ENCODE measurements at regions not wholly inside any gene's neighbourhood (a gene's known extent, or its start where the extent isn't known, plus 50 kb on each side); places are given as distances from the start of the nearest gene placed in this dataset.

- no peak for TF ChIP-seq CTCF (IDR thresholded peaks at IDR 0.05; ENCODE audit: low read length)
- TF ChIP-seq EZH2 (optimal IDR thresholded peaks at IDR 0.05; ENCODE audit: low read depth, low read length): no peak
- TF ChIP-seq EZH2phosphoT487 (IDR thresholded peaks at IDR 0.05; ENCODE audit: low read length): no peak
- no peak overlapping the region for H3K9ac ChIP-seq (ENCODE audit: low read length)
- no peaks in the 10 kb centered on the region for H3K4me1 ChIP-seq (ENCODE audit: low read length)
- H2AFZ ChIP-seq (ENCODE audit: low read length): no peak overlapping the region
- no peaks in the 10 kb centered on the region for H3K79me2 ChIP-seq (ENCODE audit: low read length)
- no peak overlapping the region for H3K4me3 ChIP-seq (ENCODE audit: low read length)
- no peak for DNase-seq
- H4K20me1 ChIP-seq (ENCODE audit: insufficient read depth, low read length): no peaks in the 10 kb centered on the region
- no peaks in the 10 kb centered on the region for H3K27me3 ChIP-seq (replicated peaks; ENCODE audit: insufficient read depth, low read length)
- no peak overlapping the region for H3K4me2 ChIP-seq (ENCODE audit: low read depth, low read length)
- no peaks in the 10 kb centered on the region for H3K36me3 ChIP-seq (replicated peaks; ENCODE audit: insufficient read depth, low read length)
- H3K27ac ChIP-seq (ENCODE audit: low read length): no peak overlapping the region
- no peaks in the 10 kb centered on the region for H3K9me2 ChIP-seq (replicated peaks; ENCODE audit: insufficient read depth, low read length)
- no peaks in the 10 kb centered on the region for H3F3A ChIP-seq (ENCODE audit: insufficient read depth, low read length)
- no peaks in the 10 kb centered on the region for H3K9me3 ChIP-seq (replicated peaks; ENCODE audit: insufficient read depth, low read length)
Observed at GRCh38 chr3:99021466-99021865, 120.0 kb upstream of the DCBLD2 start.

GRCh38 chr3:99016452-99016851 is 115.0 kb upstream of the DCBLD2 start:
- Histone ChIP-seq H3K4me3 (ENCODE audit: low read length) (no peak overlapping the region), H3K9me2 (replicated peaks; ENCODE audit: insufficient read depth, low read length) (no peaks in the 10 kb centered on the region), H3K9ac (ENCODE audit: low read length) (no peak overlapping the region), H3K9me3 (replicated peaks; ENCODE audit: insufficient read depth, low read length) (no peaks in the 10 kb centered on the region), H3K79me2 (ENCODE audit: low read length) (no peaks in the 10 kb centered on the region), H3K27me3 (replicated peaks; ENCODE audit: insufficient read depth, low read length) (no peaks in the 10 kb centered on the region), H3F3A (ENCODE audit: insufficient read depth, low read length) (no peaks in the 10 kb centered on the region), H3K4me2 (ENCODE audit: low read depth, low read length) (no peak overlapping the region), H2AFZ (ENCODE audit: low read length) (no peak overlapping the region), H3K4me1 (ENCODE audit: low read length) (no peaks in the 10 kb centered on the region), H3K36me3 (replicated peaks; ENCODE audit: insufficient read depth, low read length) (no peaks in the 10 kb centered on the region), H3K27ac (ENCODE audit: low read length) (no peak overlapping the region), H4K20me1 (ENCODE audit: insufficient read depth, low read length) (no peaks in the 10 kb centered on the region)
- TF ChIP-seq EZH2 (optimal IDR thresholded peaks at IDR 0.05; ENCODE audit: low read depth, low read length): no peak
- TF ChIP-seq CTCF (IDR thresholded peaks at IDR 0.05; ENCODE audit: low read length): no peak
- no peak for TF ChIP-seq EZH2phosphoT487 (IDR thresholded peaks at IDR 0.05; ENCODE audit: low read length)
- no peak for DNase-seq

GRCh38 chr3:99013777-99014315 is 112.4 kb upstream of the DCBLD2 start:
- Histone ChIP-seq H3F3A (ENCODE audit: insufficient read depth, low read length) (no peaks in the 10 kb centered on the region), H2AFZ (ENCODE audit: low read length) (no peak overlapping the region)

More at GRCh38 chr3:99013777-99014315, 112.4 kb upstream of the DCBLD2 start:
- Histone ChIP-seq H3K27ac (ENCODE audit: low read length) (no peak overlapping the region), H3K36me3 (replicated peaks; ENCODE audit: insufficient read depth, low read length) (no peaks in the 10 kb centered on the region), H3K9me2 (replicated peaks; ENCODE audit: insufficient read depth, low read length) (no peaks in the 10 kb centered on the region), H3K4me1 (ENCODE audit: low read length) (no peaks in the 10 kb centered on the region), H3K9ac (ENCODE audit: low read length) (no peak overlapping the region), H3K79me2 (ENCODE audit: low read length) (no peaks in the 10 kb centered on the region), H3K9me3 (replicated peaks; ENCODE audit: insufficient read depth, low read length) (no peaks in the 10 kb centered on the region), H4K20me1 (ENCODE audit: insufficient read depth, low read length) (no peaks in the 10 kb centered on the region), H3K4me2 (ENCODE audit: low read depth, low read length) (no peak overlapping the region), H3K27me3 (replicated peaks; ENCODE audit: insufficient read depth, low read length) (no peaks in the 10 kb centered on the region), H3K4me3 (ENCODE audit: low read length) (no peak overlapping the region)
- no peak for DNase-seq
- TF ChIP-seq CTCF (IDR thresholded peaks at IDR 0.05; ENCODE audit: low read length): no peak
- TF ChIP-seq EZH2phosphoT487 (IDR thresholded peaks at IDR 0.05; ENCODE audit: low read length): no peak
